ENCODE measurements at regions not wholly inside any gene's neighbourhood (a gene's known extent, or its start where the extent isn't known, plus 50 kb on each side); places are given as distances from the start of the nearest gene placed in this dataset.

- TF ChIP-seq, protein P1, sequence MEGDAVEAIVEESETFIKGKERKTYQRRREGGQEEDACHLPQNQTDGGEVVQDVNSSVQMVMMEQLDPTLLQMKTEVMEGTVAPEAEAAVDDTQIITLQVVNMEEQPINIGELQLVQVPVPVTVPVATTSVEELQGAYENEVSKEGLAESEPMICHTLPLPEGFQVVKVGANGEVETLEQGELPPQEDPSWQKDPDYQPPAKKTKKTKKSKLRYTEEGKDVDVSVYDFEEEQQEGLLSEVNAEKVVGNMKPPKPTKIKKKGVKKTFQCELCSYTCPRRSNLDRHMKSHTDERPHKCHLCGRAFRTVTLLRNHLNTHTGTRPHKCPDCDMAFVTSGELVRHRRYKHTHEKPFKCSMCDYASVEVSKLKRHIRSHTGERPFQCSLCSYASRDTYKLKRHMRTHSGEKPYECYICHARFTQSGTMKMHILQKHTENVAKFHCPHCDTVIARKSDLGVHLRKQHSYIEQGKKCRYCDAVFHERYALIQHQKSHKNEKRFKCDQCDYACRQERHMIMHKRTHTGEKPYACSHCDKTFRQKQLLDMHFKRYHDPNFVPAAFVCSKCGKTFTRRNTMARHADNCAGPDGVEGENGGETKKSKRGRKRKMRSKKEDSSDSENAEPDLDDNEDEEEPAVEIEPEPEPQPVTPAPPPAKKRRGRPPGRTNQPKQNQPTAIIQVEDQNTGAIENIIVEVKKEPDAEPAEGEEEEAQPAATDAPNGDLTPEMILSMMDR (IDR thresholded peaks at IDR 0.05; ENCODE audit: borderline replicate concordance, extremely low read depth, low read length, poor library complexity, severe bottlenecking), result no peak
- TF ChIP-seq EZH2 (IDR thresholded peaks at IDR 0.05; ENCODE audit: borderline replicate concordance, low read depth, low read length, severe bottlenecking), result no peak
Measured at GRCh38 chr7:85396676-85397075, 209.8 kb upstream of the SEMA3D start.
